HCT116 (cell line): ENCODE measurements at regions not wholly inside any gene's neighbourhood (a gene's known extent, or its start where the extent isn't known, plus 50 kb on each side); places are given as distances from the start of the nearest gene placed in this dataset.

Experiments used
- ATAC-seq: fragments of 200-7000 bp; cut with Tn5 transposase; 2 replicates; pipeline ENCODE4 v1.9.1; 2020; ENCODE audit warnings: mild to moderate bottlenecking, moderate library complexity
- BruUV-seq: library from RNA; stranded (reverse); fragments of 400-500 nt; replicated peaks from 2 replicates; lab custom pipeline; 2021; lab: Mats Ljungman, UMichigan
- CTCF ChIA-PET: fragments of 300-600 bp; sonication (Branson Sonifier 250); formaldehyde crosslinking; loops from one replicate; lab custom pipeline; 2021; ENCODE audit warnings: antibody characterized with exemption; lab: Charles Lee
- POLR2A ChIA-PET: fragments of 300-600, 350-600 bp; sonication (Branson Sonifier 250); formaldehyde crosslinking; loops from one replicate; lab custom pipeline; 2021; ENCODE audit warnings: antibody characterized with exemption; lab: Charles Lee
- RAD21 ChIA-PET, 2 experiments: fragments of 300-600 bp; sonication (Branson Sonifier 250); formaldehyde crosslinking; loops; one replicate each; lab custom pipeline; 2023; ENCODE audit warnings: low total read pairs in 2 of 2; ENCODE audit not compliant: uncharacterized antibody in 2 of 2, unreplicated experiment in 2 of 2, low non-redundant PET in 1 of 2; lab: Charles Lee
- DNase-seq: peaks from one replicate; pipeline ENCODE4 v3.0.0-alpha.2; 2010; ENCODE audit warnings: low read depth, low spot score
- H2AFZ ChIP-seq: fragments of 200-600 bp; shearing (Covaris generic), sonication (generic); 2 replicates; pipeline ENCODE4 v1.6.1; 2017; ENCODE audit warnings: low read depth, mixed run types, mixed read lengths, antibody characterized with exemption, low read length; ENCODE audit not compliant: poor library complexity, severe bottlenecking
- H3K27ac ChIP-seq: 2 replicates; pipeline ENCODE4 v1.5.1; 2012; ENCODE audit warnings: low read depth, low read length
- H3K27me3 ChIP-seq: fragments of 200-600 bp; sonication (generic); 2 replicates; pipeline ENCODE4 v1.6.1; 2016; ENCODE audit warnings: mixed run types, low read length, mixed read lengths; ENCODE audit not compliant: insufficient read depth
- H3K36me3 ChIP-seq, 2 experiments: fragments of 200-500 bp in 1 of 2; fragments of 200-600 bp in 1 of 2; sonication (Bioruptor generic) in 1 of 2; sonication (generic) in 1 of 2; 2 replicates each; pipeline versions ENCODE4 v1.5.1 to v1.6.1; 2014 to 2016; ENCODE audit warnings: low read length in 2 of 2, inconsistent platforms in 1 of 2, mixed read lengths in 1 of 2, mixed run types in 1 of 2; ENCODE audit not compliant: insufficient read depth in 2 of 2, control insufficient read depth in 1 of 2
- H3K4me1 ChIP-seq, 2 experiments: fragments of 200-600 bp in 1 of 2; sonication (generic) in 1 of 2; 2 replicates each; pipeline versions ENCODE4 v1.5.1 to v1.6.1; 2012 to 2017; ENCODE audit warnings: low read length in 2 of 2, inconsistent platforms in 1 of 2, mild to moderate bottlenecking in 1 of 2, mixed read lengths in 1 of 2, mixed run types in 1 of 2, moderate library complexity in 1 of 2; ENCODE audit not compliant: insufficient read depth in 2 of 2, control insufficient read depth in 1 of 2
- H3K4me2 ChIP-seq: fragments of 200-600 bp; sonication (generic); 2 replicates; pipeline ENCODE4 v1.6.1; 2017; ENCODE audit warnings: mixed run types, low read length, mixed read lengths
- H3K4me3 ChIP-seq, 2 experiments: fragments of 200-600 bp in 1 of 2; sonication (generic) in 1 of 2; replicated peaks in 1 of 2; 2 replicates each; pipeline ENCODE4 v1.5.1; 2011 to 2016; ENCODE audit warnings: low read length in 2 of 2, control low read depth in 1 of 2, low read depth in 1 of 2, mild to moderate bottlenecking in 1 of 2, mixed read lengths in 1 of 2, mixed run types in 1 of 2
- H3K79me2 ChIP-seq: fragments of 200-600 bp; sonication (generic); 2 replicates; pipeline ENCODE4 v1.6.1; 2017; ENCODE audit warnings: mild to moderate bottlenecking, mixed run types, low read length, moderate library complexity, mixed read lengths; ENCODE audit not compliant: insufficient read depth
- H3K9ac ChIP-seq: fragments of 200-600 bp; sonication (generic); 2 replicates; pipeline ENCODE4 v1.6.1; 2016; ENCODE audit warnings: low read length, mixed read lengths
- H3K9me2 ChIP-seq: fragments of 200-600 bp; sonication (generic), shearing (Covaris generic); 2 replicates; pipeline ENCODE4 v1.6.1; 2017; ENCODE audit warnings: mixed run types, mild to moderate bottlenecking, moderate library complexity; ENCODE audit not compliant: insufficient read depth
- H3K9me3 ChIP-seq, 2 experiments: fragments of 200-500 bp in 1 of 2; fragments of 200-600 bp in 1 of 2; sonication (Bioruptor generic) in 1 of 2; sonication (generic) in 1 of 2; 2 replicates each; pipeline ENCODE4 v1.6.1; 2014 to 2017; ENCODE audit warnings: low read length in 2 of 2, mixed read lengths in 2 of 2, inconsistent platforms in 1 of 2, low read depth in 1 of 2, mild to moderate bottlenecking in 1 of 2, mixed run types in 1 of 2, moderate library complexity in 1 of 2; ENCODE audit not compliant: control insufficient read depth in 1 of 2, insufficient read depth in 1 of 2
- H4K20me1 ChIP-seq: fragments of 200-600 bp; sonication (generic), shearing (Covaris generic); 2 replicates; pipeline ENCODE4 v1.6.1; 2017; ENCODE audit warnings: mixed run types, mild to moderate bottlenecking, moderate library complexity; ENCODE audit not compliant: insufficient read depth
- ATF3 ChIP-seq: IDR thresholded peaks from 2 replicates; pipeline ENCODE4 v1.6.1; 2012
- CBX3 ChIP-seq: IDR thresholded peaks from 2 replicates; pipeline ENCODE4 v1.6.1; 2012; ENCODE audit warnings: low read depth
- ELF1 ChIP-seq: IDR thresholded peaks from 2 replicates; pipeline ENCODE4 v1.6.1; 2012; ENCODE audit warnings: low read depth, borderline replicate concordance
- EZH2 ChIP-seq: fragments of 200-600 bp; sonication (generic); IDR thresholded peaks from 2 replicates; pipeline ENCODE4 v1.6.1; 2017; ENCODE audit warnings: antibody characterized with exemption, mixed run types
- EZH2phosphoT487 ChIP-seq: fragments of 200-600 bp; IDR thresholded peaks from 2 replicates; pipeline ENCODE4 v1.6.1; 2018; ENCODE audit warnings: antibody characterized with exemption, borderline replicate concordance
- REST ChIP-seq: IDR thresholded peaks from 2 replicates; pipeline ENCODE4 v1.6.1; 2012; ENCODE audit warnings: low read depth
- SRF ChIP-seq: IDR thresholded peaks from 2 replicates; pipeline ENCODE4 v1.6.1; 2012; ENCODE audit warnings: low read depth
- YY1 ChIP-seq: IDR thresholded peaks from 2 replicates; pipeline ENCODE4 v1.6.1; 2011; ENCODE audit warnings: low read length, low read depth, moderate library complexity, mild to moderate bottlenecking; ENCODE audit not compliant: insufficient replicate concordance; ENCODE audit errors: extremely low read depth
- ZNF274 ChIP-seq: fragments of 200-500 bp; sonication (Bioruptor generic); IDR thresholded peaks from 2 replicates; pipeline ENCODE4 v1.6.1; 2014; ENCODE audit warnings: mild to moderate bottlenecking, low read depth, low read length, inconsistent platforms
- intact Hi-C: fragments of 100-400 bp; cut with micrococcal nuclease; formaldehyde crosslinking; loops from 2 replicates; pipeline ENCODE4 v1.10.0; 2022

DNA sequence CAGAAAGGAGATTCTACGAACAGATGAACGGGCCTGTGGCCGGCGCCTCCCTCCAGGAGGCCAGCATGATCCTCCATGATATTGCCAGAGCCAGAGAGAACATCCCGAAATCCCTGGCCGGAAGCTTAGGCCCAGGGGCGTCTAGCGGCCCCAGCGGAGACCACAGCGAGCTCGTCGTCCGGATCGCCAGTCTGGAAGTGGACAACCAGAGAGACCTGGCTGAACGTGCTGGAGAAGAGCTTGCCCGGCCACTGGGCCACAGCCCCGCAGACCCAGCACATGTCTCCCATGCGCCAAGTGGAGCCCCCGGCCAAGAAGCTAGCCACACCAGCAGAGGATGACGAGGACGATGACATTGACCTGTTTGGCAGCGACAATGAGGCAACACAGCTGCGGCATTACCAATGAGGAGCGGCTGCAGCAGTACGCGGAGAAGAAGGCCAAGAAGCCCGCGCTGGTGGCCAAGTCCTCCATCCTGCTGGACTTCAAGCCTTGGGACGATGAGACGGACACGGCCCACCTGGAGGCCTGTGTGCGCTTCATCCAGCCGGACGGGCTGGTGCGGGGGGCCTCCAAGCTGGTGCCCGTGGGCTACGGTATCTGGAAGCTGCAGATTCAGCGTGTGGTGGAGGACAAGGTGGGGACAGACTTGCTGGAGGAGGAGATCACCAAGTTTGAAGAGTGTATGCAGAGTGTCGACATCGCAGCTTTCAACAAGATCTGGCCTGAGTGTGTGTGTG lies 78.8 kb upstream of the FRY start:
- ChIA-PET POLR2A (no interaction called here), RAD21 (no interaction called here), CTCF (no interaction called here)
- Histone ChIP-seq H3K9ac (no peak overlapping the region), H3K79me2 (no peaks in the 10 kb centered on the region), H3K4me2 (no peak overlapping the region), H3K36me3 (no peaks in the 10 kb centered on the region), H2AFZ (no peak overlapping the region), H3K9me3 (no peaks in the 10 kb centered on the region), H4K20me1 (no peaks in the 10 kb centered on the region), H3K4me3 (no peak overlapping the region), H3K27me3 (no peaks in the 10 kb centered on the region), H3K27ac (no peak overlapping the region), H3K4me1 (peaks cover 0 to 6% of the 10 kb centered on the region in 2 experiments; a peak in 1 of 4 replicates), H3K9me2 (no peaks in the 10 kb centered on the region)
- DNase-seq = no peak
- TF ChIP-seq ATF3 (no peak), ELF1 (no peak), REST (no peak), ZNF274 (no peak), EZH2phosphoT487 (no peak), EZH2 (no peak), CBX3 (no peak), YY1 (no peak), SRF (no peak)
- intact Hi-C loops = no loop called here
- no peak for ATAC-seq
- BruUV-seq = no TSS peak
